SK-N-SH treated with all-trans-retinoic acid at 6 μM for 48 hours (cell line): ENCODE measurements at regions not wholly inside any gene's neighbourhood (a gene's known extent, or its start where the extent isn't known, plus 50 kb on each side); places are given as distances from the start of the nearest gene placed in this dataset.

ENCODE experiments used
- CSRNP3 ChIP-seq: fragments of 250-450 bp; sonication (Bioruptor Pico); IDR thresholded peaks from 2 replicates; pipeline ENCODE4 v1.5.1; 2021; ENCODE audit warnings: mild to moderate bottlenecking, moderate library complexity
- RARB ChIP-seq: fragments of 250-450 bp; sonication (Bioruptor Pico); IDR thresholded peaks from 2 replicates; pipeline ENCODE4 v1.8.0; 2021; ENCODE audit warnings: mild to moderate bottlenecking, moderate library complexity

GRCh38 chr3:29128001-29128400 lies 152.9 kb upstream of the RBMS3 start:
- TF ChIP-seq RARB (no peak), CSRNP3 (CRISPR knock-in tag) (no peak)
